GM13977 (cell line): ENCODE measurements at regions not wholly inside any gene's neighbourhood (a gene's known extent, or its start where the extent isn't known, plus 50 kb on each side); places are given as distances from the start of the nearest gene placed in this dataset.

ENCODE experiments used
- DNase-seq: peaks from one replicate; pipeline ENCODE4 v3.0.0; 2012; ENCODE audit warnings: low spot score
- CTCF ChIP-seq: IDR thresholded peaks from 2 replicates; pipeline ENCODE4 v1.5.1; 2012; ENCODE audit warnings: mild to moderate bottlenecking, control low read depth; ENCODE audit not compliant: insufficient read depth; ENCODE audit errors: extremely low read depth, missing control alignments
- in situ Hi-C: fragments of 300-500 bp; cut with MboI; formaldehyde crosslinking; loops from one replicate; pipeline ENCODE4 v1.12.0; 2022; ENCODE audit warnings: low sequenced_read_pairs, low pct_unique_long_range_greater_than_20kb, mixed read lengths, inconsistent platforms; ENCODE audit not compliant: unreplicated experiment

GRCh38 chr10:3293581-3294431 lies 121.2 kb upstream of the PITRM1 start:
- no peak for DNase-seq
- in situ Hi-C loops: no loop called here
- no peak for TF ChIP-seq CTCF

- TF ChIP-seq CTCF: no peak
- in situ Hi-C loops: no loop called here
- no peak for DNase-seq
Observed at GRCh38 chr10:3292636-3293035, 120.1 kb upstream of the PITRM1 start.

- DNase-seq: no peak
- in situ Hi-C loops: no loop called here
- TF ChIP-seq CTCF: no peak
Observed at GRCh38 chr10:3290550-3290949, 118.0 kb upstream of the PITRM1 start.

GRCh38 chr10:3287572-3288445 lies 115.2 kb upstream of the PITRM1 start:
- no peak for DNase-seq
- in situ Hi-C loops: no loop called here

GRCh38 chr10:3282674-3283017 lies 110.1 kb upstream of the PITRM1 start:
- in situ Hi-C loops: no loop called here
- no peak for DNase-seq
- TF ChIP-seq CTCF: no peak

More at GRCh38 chr10:3287572-3288445, 115.2 kb upstream of the PITRM1 start:
- no peak for TF ChIP-seq CTCF

GRCh38 chr10:3281941-3282673 lies 109.5 kb upstream of the PITRM1 start:
- no peak for DNase-seq
- no peak for TF ChIP-seq CTCF
- in situ Hi-C loops: no loop called here
